Body of pancreas (tissue), 4 donors: ENCODE measurements at regions not wholly inside any gene's neighbourhood (a gene's known extent, or its start where the extent isn't known, plus 50 kb on each side); places are given as distances from the start of the nearest gene placed in this dataset.
"Not testable (repeated sequence)": the region's sequence is repeated elsewhere in the genome, so short reads cannot be mapped to it uniquely, and the experiment has no call there.

Experiments
- ATAC-seq: fragments of 150-250 bp; one replicate; pipeline ENCODE4 v1.9.1; 2016
- DNase-seq, 4 donors: peaks; one replicate each; pipeline ENCODE4 v3.0.0-alpha.2; 2019
- H3K27ac ChIP-seq, 4 donors: fragments of 200-600 bp; sonication (generic); 1 replicate in 3 of 4; 2 replicates in 1 of 4; pipeline versions ENCODE4 v1.5.1 to v1.6.1; 2016 to 2019; ENCODE audit warnings: mild to moderate bottlenecking in 1 of 4, mixed read lengths in 1 of 4, moderate library complexity in 1 of 4
- H3K27me3 ChIP-seq, 2 donors: fragments of 200-600 bp; sonication (generic); one replicate each; pipeline ENCODE4 v1.6.0; 2016; ENCODE audit warnings: mild to moderate bottlenecking in 1 of 2
- H3K36me3 ChIP-seq, 2 donors: fragments of 200-600 bp; sonication (generic); replicated peaks in 1 of 2; 2 replicates each; pipeline ENCODE4 v1.5.1; 2016; ENCODE audit warnings: low read depth in 2 of 2; ENCODE audit not compliant: insufficient read depth in 1 of 2
- H3K4me1 ChIP-seq: fragments of 200-600 bp; sonication (generic); one replicate; pipeline ENCODE4 v1.6.0; 2016
- H3K4me3 ChIP-seq, 2 donors: fragments of 200-600 bp; sonication (generic); 1 replicate in 1 of 2; 2 replicates in 1 of 2; pipeline ENCODE4 v1.5.1; 2016 to 2019
- H3K9me3 ChIP-seq, 3 donors: fragments of 200-600 bp; sonication (generic); 1 replicate in 2 of 3; 2 replicates in 1 of 3; pipeline ENCODE4 v1.5.1; 2016
- CTCF ChIP-seq, 7 experiments: fragments of 450-650 bp in 4 of 7; fragments of 200-600 bp in 3 of 7; sonication (generic) in 3 of 7; IDR thresholded peaks; one replicate each; pipeline ENCODE4 v1.5.1; 2016 to 2019; ENCODE audit warnings: antibody characterized with exemption in 7 of 7
- POLR2A ChIP-seq, 3 donors: fragments of 450-650 bp; IDR thresholded peaks; one replicate each; pipeline ENCODE4 v1.6.1; 2016; ENCODE audit warnings: antibody characterized with exemption in 3 of 3, mild to moderate bottlenecking in 2 of 3
- WGBS, 2 donors: methylation state at CpG; one replicate each; pipeline ENCODE4 v1.1.5; 2017; 5-methylcytosine and 5-hydroxymethylcytosine counted together
- intact Hi-C: fragments of 100-400 bp; cut with DNase I; formaldehyde crosslinking; loops from one replicate; pipeline ENCODE4 v1.15.1; 2023

GRCh38 chr7:25054819-25055519, 70.1 kb downstream of the CYCS start:
- Histone ChIP-seq H3K36me3 (no peaks in the 10 kb centered on the region), H3K27ac (no peak overlapping the region), H3K4me3 (no peak overlapping the region), H3K27me3 (no peaks in the 10 kb centered on the region), H3K4me1 (no peaks in the 10 kb centered on the region), H3K9me3 (no peaks in the 10 kb centered on the region)
- intact Hi-C loops, result no loop called here
- no peak for DNase-seq
- WGBS, 2 donors, result 60 to 70% methylated on average over 6 of the region's 6 CpGs
- ATAC-seq, result no peak
- no peak for TF ChIP-seq POLR2A (IDR thresholded peaks at IDR 0.05)
- TF ChIP-seq CTCF (IDR thresholded peaks at IDR 0.05), result no peak

- H3K27ac ChIP-seq, result no peak overlapping the region
- intact Hi-C loops, result no loop called here
- no peaks in the 10 kb centered on the region for H3K36me3 ChIP-seq
- H3K4me1 ChIP-seq, result no peaks in the 10 kb centered on the region
- ATAC-seq (no peak), DNase-seq (no peak)
- no peaks in the 10 kb centered on the region for H3K27me3 ChIP-seq
- TF ChIP-seq CTCF (IDR thresholded peaks at IDR 0.05), result no peak
- 78 to 83% methylated on average over 5 of the region's 5 CpGs for WGBS, 2 donors
- H3K9me3 ChIP-seq, result no peaks in the 10 kb centered on the region
- H3K4me3 ChIP-seq, result no peak overlapping the region
These were observed 70.2 kb upstream of the OSBPL3 start for GRCh38 chr7:25050223-25050622.

- intact Hi-C loops, result no loop called here
- Histone ChIP-seq H3K27me3 (no peaks in the 10 kb centered on the region), H3K9me3 (no peaks in the 10 kb centered on the region), H3K36me3 (no peaks in the 10 kb centered on the region), H3K27ac (no peak overlapping the region), H3K4me1 (no peaks in the 10 kb centered on the region), H3K4me3 (no peak overlapping the region)
- TF ChIP-seq POLR2A (IDR thresholded peaks at IDR 0.05) (no peak), CTCF (IDR thresholded peaks at IDR 0.05) (no peak)
- ATAC-seq (no peak), DNase-seq (no peak)
- WGBS, 2 donors, result 71 to 81% methylated on average over 1 of the region's 1 CpG
These were observed 68.5 kb upstream of the OSBPL3 start for GRCh38 chr7:25048444-25048834.

GRCh38 chr7:25047571-25048443, 67.8 kb upstream of the OSBPL3 start:
- WGBS, 2 donors, result 86 to 89% methylated on average over 6 to 10 of the region's 27 CpGs
- H3K27ac ChIP-seq, DNase-seq, H3K4me1 ChIP-seq, H3K36me3 ChIP-seq, ATAC-seq, intact Hi-C loops, H3K9me3 ChIP-seq, H3K4me3 ChIP-seq, H3K27me3 ChIP-seq: not testable (repeated sequence)

GRCh38 chr7:25037325-25037724, 57.3 kb upstream of the OSBPL3 start:
- no peak for TF ChIP-seq CTCF (IDR thresholded peaks at IDR 0.05)
- no peak for TF ChIP-seq POLR2A (IDR thresholded peaks at IDR 0.05)
- H3K4me3 ChIP-seq, result no peak overlapping the region
- 55 to 91% methylated on average over 1 of the region's 1 CpG for WGBS, 2 donors

More at GRCh38 chr7:25037325-25037724, 57.3 kb upstream of the OSBPL3 start:
- peaks cover 0 to 10% (median 0%) of the 10 kb centered on the region in 3 donors for H3K9me3 ChIP-seq
- no peaks in the 10 kb centered on the region for H3K27me3 ChIP-seq
- H3K36me3 ChIP-seq, result no peaks in the 10 kb centered on the region
- no peak for ATAC-seq
- no peak overlapping the region for H3K27ac ChIP-seq
- DNase-seq, result no peak
- intact Hi-C loops, result no loop called here
- H3K4me1 ChIP-seq, result no peaks in the 10 kb centered on the region
